H1 (cell line): ENCODE measurements at regions not wholly inside any gene's neighbourhood (a gene's known extent, or its start where the extent isn't known, plus 50 kb on each side); places are given as distances from the start of the nearest gene placed in this dataset.

Experiments
- CHD1 ChIP-seq: IDR thresholded peaks from 2 replicates; pipeline ENCODE4 v1.6.1; 2012; ENCODE audit warnings: low read depth, low read length, improper control_type of control experiment
- CTBP2 ChIP-seq: IDR thresholded peaks from 2 replicates; pipeline ENCODE4 v1.7.0; 2011; ENCODE audit warnings: borderline replicate concordance, mild to moderate bottlenecking, moderate library complexity, mixed read lengths, low read length; ENCODE audit not compliant: insufficient read depth, insufficient read length
- CTCF ChIP-seq, 3 experiments: IDR thresholded peaks; 1 replicate in 2 of 3; 2 replicates in 1 of 3; pipeline versions ENCODE4 v1.5.1 to v1.6.1; 2011; ENCODE audit warnings: low read length in 3 of 3, mild to moderate bottlenecking in 3 of 3, inconsistent platforms in 2 of 3, low read depth in 1 of 3, moderate library complexity in 1 of 3; ENCODE audit not compliant: insufficient read depth in 1 of 3; ENCODE audit errors: control extremely low read depth in 1 of 3
- EGR1 ChIP-seq: IDR thresholded peaks from 2 replicates; pipeline ENCODE4 v1.6.1; 2011; ENCODE audit warnings: low read depth, low read length, borderline replicate concordance
- EZH2 ChIP-seq: fragments of 200-600 bp; sonication (generic); IDR thresholded peaks from 2 replicates; pipeline ENCODE4 v1.7.1; 2012; ENCODE audit warnings: low read depth, mild to moderate bottlenecking, moderate library complexity, low read length, inconsistent platforms; ENCODE audit not compliant: severe bottlenecking
- GTF2F1 ChIP-seq: IDR thresholded peaks from 2 replicates; pipeline ENCODE4 v1.6.1; 2012; ENCODE audit warnings: low read depth, low read length, improper control_type of control experiment, borderline replicate concordance
- HDAC2 ChIP-seq, 2 experiments: fragments of 300-600 bp in 1 of 2; sonication (generic) in 1 of 2; IDR thresholded peaks; 2 replicates each; pipeline ENCODE4 v1.6.1; 2011 to 2012; ENCODE audit warnings: low read depth in 2 of 2, low read length in 2 of 2, mild to moderate bottlenecking in 2 of 2, moderate library complexity in 2 of 2, borderline replicate concordance in 1 of 2, inconsistent platforms in 1 of 2
- JUN ChIP-seq: IDR thresholded peaks from 2 replicates; pipeline ENCODE4 v1.6.1; 2011; ENCODE audit warnings: low read depth, mild to moderate bottlenecking, improper control_type of control experiment, low read length
- SIN3A ChIP-seq, 2 experiments: IDR thresholded peaks in 1 of 2; conservative IDR thresholded peaks in 1 of 2; 2 replicates each; pipeline ENCODE4 v1.6.1; 2011 to 2012; ENCODE audit warnings: low read length in 2 of 2, improper control_type of control experiment in 1 of 2, low read depth in 1 of 2, mild to moderate bottlenecking in 1 of 2

GRCh38 chr18:42157420-42157819, 202.4 kb downstream of the PIK3C3 start:
- TF ChIP-seq CTCF (IDR thresholded peaks at IDR 0.05; ENCODE audit: control extremely low read depth in 1 of 3, insufficient read depth in 1 of 3, low read depth in 1 of 3, low read length in 3 of 3) (no peak), GTF2F1 (no peak), CHD1 (no peak), SIN3A (conservative IDR thresholded peaks at IDR 0.05 in 1 of 2, IDR thresholded peaks at IDR 0.05 in 1 of 2; ENCODE audit: low read depth in 1 of 2, low read length in 2 of 2) (no peak), HDAC2 (IDR thresholded peaks at IDR 0.05; ENCODE audit: borderline replicate concordance in 1 of 2, low read depth in 2 of 2, low read length in 2 of 2) (no peak), EZH2 (no peak), EGR1 (no peak), CTBP2 (no peak), JUN (no peak)
